ENCODE measurements at regions not wholly inside any gene's neighbourhood (a gene's known extent, or its start where the extent isn't known, plus 50 kb on each side); places are given as distances from the start of the nearest gene placed in this dataset.

GRCh38 chr3:117473981-117474538 lies 764.5 kb downstream of the TUSC7 start:
- no peak overlapping the region for H3K4me3 ChIP-seq (ENCODE audit: low read depth, low read length)
- no peak for DNase-seq (ENCODE audit: low read depth, low spot score)
- TF ChIP-seq, protein P1, sequence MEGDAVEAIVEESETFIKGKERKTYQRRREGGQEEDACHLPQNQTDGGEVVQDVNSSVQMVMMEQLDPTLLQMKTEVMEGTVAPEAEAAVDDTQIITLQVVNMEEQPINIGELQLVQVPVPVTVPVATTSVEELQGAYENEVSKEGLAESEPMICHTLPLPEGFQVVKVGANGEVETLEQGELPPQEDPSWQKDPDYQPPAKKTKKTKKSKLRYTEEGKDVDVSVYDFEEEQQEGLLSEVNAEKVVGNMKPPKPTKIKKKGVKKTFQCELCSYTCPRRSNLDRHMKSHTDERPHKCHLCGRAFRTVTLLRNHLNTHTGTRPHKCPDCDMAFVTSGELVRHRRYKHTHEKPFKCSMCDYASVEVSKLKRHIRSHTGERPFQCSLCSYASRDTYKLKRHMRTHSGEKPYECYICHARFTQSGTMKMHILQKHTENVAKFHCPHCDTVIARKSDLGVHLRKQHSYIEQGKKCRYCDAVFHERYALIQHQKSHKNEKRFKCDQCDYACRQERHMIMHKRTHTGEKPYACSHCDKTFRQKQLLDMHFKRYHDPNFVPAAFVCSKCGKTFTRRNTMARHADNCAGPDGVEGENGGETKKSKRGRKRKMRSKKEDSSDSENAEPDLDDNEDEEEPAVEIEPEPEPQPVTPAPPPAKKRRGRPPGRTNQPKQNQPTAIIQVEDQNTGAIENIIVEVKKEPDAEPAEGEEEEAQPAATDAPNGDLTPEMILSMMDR (IDR thresholded peaks at IDR 0.05; ENCODE audit: low read depth, low read length), result no peak
- in situ Hi-C loops (cut with HindIII; ENCODE audit: low sequenced_read_pairs), result no loop called here

GRCh38 chr3:117476572-117476971 lies 767.0 kb downstream of the TUSC7 start:
- no peak for DNase-seq (ENCODE audit: low read depth, low spot score)
- H3K4me3 ChIP-seq (ENCODE audit: low read depth, low read length), result no peak overlapping the region
- TF ChIP-seq, protein P1 (IDR thresholded peaks at IDR 0.05; ENCODE audit: low read depth, low read length), result no peak
- in situ Hi-C loops (cut with HindIII; ENCODE audit: low sequenced_read_pairs), result no loop called here

GRCh38 chr3:117477214-117477755 lies 767.7 kb downstream of the TUSC7 start:
- in situ Hi-C loops (cut with HindIII; ENCODE audit: low sequenced_read_pairs), result no loop called here
- TF ChIP-seq, protein P1 (IDR thresholded peaks at IDR 0.05; ENCODE audit: low read depth, low read length), result no peak
- no peak for DNase-seq (ENCODE audit: low read depth, low spot score)
- H3K4me3 ChIP-seq (ENCODE audit: low read depth, low read length), result no peak overlapping the region

- in situ Hi-C loops (cut with HindIII; ENCODE audit: low sequenced_read_pairs), result no loop called here
- DNase-seq (ENCODE audit: low read depth, low spot score), result no peak
Observed at GRCh38 chr3:117479095-117479494, 769.5 kb downstream of the TUSC7 start.

DNA sequence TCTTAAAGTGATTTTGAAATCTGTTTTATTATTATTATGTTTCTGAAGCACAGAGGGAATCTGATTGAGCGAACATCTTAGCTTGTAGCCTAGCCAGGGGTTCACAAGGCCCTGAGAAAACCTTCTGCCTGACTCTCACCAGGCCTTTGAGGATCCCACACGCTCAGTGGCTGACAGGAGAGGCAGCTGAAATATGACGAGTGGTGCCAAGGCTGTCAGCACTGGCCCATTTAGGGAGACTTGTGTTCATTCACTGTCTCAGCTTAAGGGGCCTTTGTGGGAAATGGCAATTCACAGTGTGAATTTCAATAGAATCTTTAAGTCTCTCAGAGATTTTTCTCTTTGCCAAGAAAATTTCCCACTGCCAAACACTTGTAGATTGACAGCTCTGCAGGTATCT lies 770.9 kb downstream of the TUSC7 start:
- TF ChIP-seq, protein P1 (IDR thresholded peaks at IDR 0.05; ENCODE audit: low read depth, low read length), result no peak
- H3K4me3 ChIP-seq (ENCODE audit: low read depth, low read length), result no peak overlapping the region
- in situ Hi-C loops (cut with HindIII; ENCODE audit: low sequenced_read_pairs), result no loop called here

More at GRCh38 chr3:117479095-117479494, 769.5 kb downstream of the TUSC7 start:
- no peak overlapping the region for H3K4me3 ChIP-seq (ENCODE audit: low read depth, low read length)
- TF ChIP-seq, protein P1 (IDR thresholded peaks at IDR 0.05; ENCODE audit: low read depth, low read length), result no peak

DNA sequence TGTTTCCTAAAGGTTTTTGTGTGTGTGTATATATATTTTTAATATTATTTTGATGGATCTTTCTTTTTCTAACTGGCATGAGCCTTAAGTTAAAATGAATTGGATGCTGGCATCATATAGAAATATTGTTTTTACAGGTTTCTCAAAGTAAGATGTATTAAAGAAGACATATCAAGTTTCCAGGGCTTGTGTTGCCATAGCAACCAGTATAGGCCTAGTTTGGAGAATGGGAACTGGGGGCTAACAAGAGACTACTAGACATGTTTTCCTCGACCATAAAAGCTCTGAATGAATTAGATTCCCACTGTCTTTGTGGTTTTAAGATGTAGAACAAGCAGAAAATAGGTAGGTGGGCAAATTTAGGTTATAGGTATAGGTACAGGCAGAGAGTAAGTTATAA lies 771.4 kb downstream of the TUSC7 start:
- H3K4me3 ChIP-seq (ENCODE audit: low read depth, low read length), result no peak overlapping the region
- in situ Hi-C loops (cut with HindIII; ENCODE audit: low sequenced_read_pairs), result no loop called here
- TF ChIP-seq, protein P1 (IDR thresholded peaks at IDR 0.05; ENCODE audit: low read depth, low read length), result no peak
- no peak for DNase-seq (ENCODE audit: low read depth, low spot score)

More for the DNA sequence above, 770.9 kb downstream of the TUSC7 start:
- no peak for DNase-seq (ENCODE audit: low read depth, low spot score)

Data from astrocyte of the spinal cord (primary cell).